Transverse colon (tissue), 4 donors: ENCODE measurements at regions not wholly inside any gene's neighbourhood (a gene's known extent, or its start where the extent isn't known, plus 50 kb on each side); places are given as distances from the start of the nearest gene placed in this dataset.

ENCODE experiments used
- POLR2AphosphoS5 ChIP-seq, 3 donors: sonication (generic); formaldehyde crosslinking; IDR thresholded peaks; one replicate each; pipeline ENCODE4 v1.6.1; 2016; ENCODE audit warnings: antibody characterized with exemption in 3 of 3
- TF ChIP-seq, protein P1 (sequence below), 5 experiments: fragments of 200-600 bp in 3 of 5; fragments of 450-650 bp in 2 of 5; sonication (generic) in 3 of 5; IDR thresholded peaks; 1 replicate in 2 of 5; 2 replicates in 3 of 5; pipeline ENCODE4 v1.5.1; 2016 to 2017; ENCODE audit warnings: antibody characterized with exemption in 5 of 5, inconsistent platforms in 3 of 5, mild to moderate bottlenecking in 2 of 5, moderate library complexity in 1 of 5

DNA sequence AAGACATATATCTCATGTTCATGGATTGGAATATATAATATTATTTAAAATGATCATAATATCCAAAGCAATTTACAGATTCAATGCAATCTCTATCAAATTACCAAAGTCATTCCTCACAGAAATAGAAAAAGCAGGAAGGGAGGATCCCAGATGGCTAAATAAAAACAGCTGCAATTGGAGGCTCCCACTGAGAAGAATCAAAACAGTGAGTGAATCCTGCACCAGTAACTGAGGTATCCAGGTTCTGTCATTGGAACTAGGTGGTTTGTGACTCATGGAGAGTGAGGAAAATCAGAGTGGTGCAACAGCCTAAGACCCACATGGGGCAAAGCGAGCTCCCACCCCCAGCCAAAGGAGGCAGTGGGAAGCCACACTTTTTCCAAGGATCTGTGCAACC, 128.4 kb downstream of the MTERF1 start:
- TF ChIP-seq, protein P1, sequence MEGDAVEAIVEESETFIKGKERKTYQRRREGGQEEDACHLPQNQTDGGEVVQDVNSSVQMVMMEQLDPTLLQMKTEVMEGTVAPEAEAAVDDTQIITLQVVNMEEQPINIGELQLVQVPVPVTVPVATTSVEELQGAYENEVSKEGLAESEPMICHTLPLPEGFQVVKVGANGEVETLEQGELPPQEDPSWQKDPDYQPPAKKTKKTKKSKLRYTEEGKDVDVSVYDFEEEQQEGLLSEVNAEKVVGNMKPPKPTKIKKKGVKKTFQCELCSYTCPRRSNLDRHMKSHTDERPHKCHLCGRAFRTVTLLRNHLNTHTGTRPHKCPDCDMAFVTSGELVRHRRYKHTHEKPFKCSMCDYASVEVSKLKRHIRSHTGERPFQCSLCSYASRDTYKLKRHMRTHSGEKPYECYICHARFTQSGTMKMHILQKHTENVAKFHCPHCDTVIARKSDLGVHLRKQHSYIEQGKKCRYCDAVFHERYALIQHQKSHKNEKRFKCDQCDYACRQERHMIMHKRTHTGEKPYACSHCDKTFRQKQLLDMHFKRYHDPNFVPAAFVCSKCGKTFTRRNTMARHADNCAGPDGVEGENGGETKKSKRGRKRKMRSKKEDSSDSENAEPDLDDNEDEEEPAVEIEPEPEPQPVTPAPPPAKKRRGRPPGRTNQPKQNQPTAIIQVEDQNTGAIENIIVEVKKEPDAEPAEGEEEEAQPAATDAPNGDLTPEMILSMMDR (IDR thresholded peaks at IDR 0.05): no peak
- TF ChIP-seq POLR2AphosphoS5 (IDR thresholded peaks at IDR 0.05): no peak
